ENCODE measurements at regions not wholly inside any gene's neighbourhood (a gene's known extent, or its start where the extent isn't known, plus 50 kb on each side); places are given as distances from the start of the nearest gene placed in this dataset.

DNA sequence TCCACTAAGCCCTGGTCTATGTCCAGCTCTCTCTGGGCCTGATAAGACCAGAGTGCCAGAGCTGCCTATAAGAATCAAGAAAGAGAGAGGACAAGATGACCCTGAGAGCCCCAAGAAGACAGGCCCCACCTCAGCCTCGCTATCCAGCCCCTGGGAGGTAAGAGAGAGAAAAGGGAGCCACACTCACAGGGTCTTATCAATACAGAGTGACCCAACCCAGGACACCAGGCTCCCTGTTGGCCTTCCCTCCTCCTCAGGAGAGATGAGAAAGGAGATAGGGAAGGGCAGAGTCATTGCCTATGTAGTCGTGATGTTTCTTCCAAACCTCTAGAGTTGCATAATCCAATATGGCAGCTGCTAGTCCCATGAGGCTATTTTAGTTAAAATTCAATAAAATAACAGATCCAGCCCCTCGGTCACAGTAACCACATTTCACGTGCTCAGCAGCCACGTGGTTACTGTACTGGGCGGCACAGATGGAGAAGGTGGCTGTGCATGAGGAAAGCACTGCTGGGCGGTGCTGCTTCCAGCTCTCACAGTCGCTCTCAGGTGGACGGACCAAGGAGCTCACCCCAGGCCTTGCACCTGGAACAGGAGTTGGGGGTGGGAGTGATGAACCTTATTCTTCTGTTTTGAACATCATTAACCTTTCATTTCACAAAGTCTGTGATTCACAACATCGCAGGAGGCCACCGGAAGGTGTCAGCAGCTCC is 525.8 kb downstream of the SHQ1 start:
- intact Hi-C loops (cut with DNase I; ENCODE audit: low total_unique reads): no loop called here
- Histone ChIP-seq H3K4me1 (peaks cover 0 to 21% (median 19%) of the 10 kb centered on the region in 4 donors), H3K36me3 (no peaks in the 10 kb centered on the region), H3K27me3 (no peaks in the 10 kb centered on the region), H3K4me3 (no peak overlapping the region), H3K27ac (no peak overlapping the region), H3K9me3 (no peaks in the 10 kb centered on the region)
- TF ChIP-seq, protein P1, sequence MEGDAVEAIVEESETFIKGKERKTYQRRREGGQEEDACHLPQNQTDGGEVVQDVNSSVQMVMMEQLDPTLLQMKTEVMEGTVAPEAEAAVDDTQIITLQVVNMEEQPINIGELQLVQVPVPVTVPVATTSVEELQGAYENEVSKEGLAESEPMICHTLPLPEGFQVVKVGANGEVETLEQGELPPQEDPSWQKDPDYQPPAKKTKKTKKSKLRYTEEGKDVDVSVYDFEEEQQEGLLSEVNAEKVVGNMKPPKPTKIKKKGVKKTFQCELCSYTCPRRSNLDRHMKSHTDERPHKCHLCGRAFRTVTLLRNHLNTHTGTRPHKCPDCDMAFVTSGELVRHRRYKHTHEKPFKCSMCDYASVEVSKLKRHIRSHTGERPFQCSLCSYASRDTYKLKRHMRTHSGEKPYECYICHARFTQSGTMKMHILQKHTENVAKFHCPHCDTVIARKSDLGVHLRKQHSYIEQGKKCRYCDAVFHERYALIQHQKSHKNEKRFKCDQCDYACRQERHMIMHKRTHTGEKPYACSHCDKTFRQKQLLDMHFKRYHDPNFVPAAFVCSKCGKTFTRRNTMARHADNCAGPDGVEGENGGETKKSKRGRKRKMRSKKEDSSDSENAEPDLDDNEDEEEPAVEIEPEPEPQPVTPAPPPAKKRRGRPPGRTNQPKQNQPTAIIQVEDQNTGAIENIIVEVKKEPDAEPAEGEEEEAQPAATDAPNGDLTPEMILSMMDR (IDR thresholded peaks at IDR 0.05): no peak
- DNase-seq: no peak

DNA sequence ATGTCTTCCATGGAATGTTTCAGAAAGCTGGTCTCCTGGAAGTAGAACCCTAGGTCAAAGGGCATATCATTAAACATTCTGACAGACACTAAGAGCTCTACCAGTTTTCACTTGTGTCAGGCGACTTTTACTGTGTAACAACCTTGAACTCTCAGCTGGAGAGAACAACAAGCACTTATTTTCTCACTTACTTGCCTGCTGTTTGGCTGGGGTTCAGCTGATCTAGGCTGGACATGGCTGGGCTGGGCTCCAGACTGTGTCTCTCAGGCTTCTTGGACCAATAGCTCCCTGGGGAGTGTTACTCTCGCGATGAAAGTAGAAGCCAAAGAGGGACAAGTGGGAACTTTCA is 527.3 kb downstream of the SHQ1 start:
- Histone ChIP-seq H3K27me3 (no peaks in the 10 kb centered on the region), H3K27ac (no peak overlapping the region), H3K9me3 (no peaks in the 10 kb centered on the region), H3K4me1 (peaks cover 0 to 29% (median 27%) of the 10 kb centered on the region in 4 donors), H3K36me3 (no peaks in the 10 kb centered on the region), H3K4me3 (no peak overlapping the region)
- TF ChIP-seq, protein P1 (IDR thresholded peaks at IDR 0.05): no peak
- intact Hi-C loops (cut with DNase I; ENCODE audit: low total_unique reads): no loop called here
- DNase-seq: no peak

DNA sequence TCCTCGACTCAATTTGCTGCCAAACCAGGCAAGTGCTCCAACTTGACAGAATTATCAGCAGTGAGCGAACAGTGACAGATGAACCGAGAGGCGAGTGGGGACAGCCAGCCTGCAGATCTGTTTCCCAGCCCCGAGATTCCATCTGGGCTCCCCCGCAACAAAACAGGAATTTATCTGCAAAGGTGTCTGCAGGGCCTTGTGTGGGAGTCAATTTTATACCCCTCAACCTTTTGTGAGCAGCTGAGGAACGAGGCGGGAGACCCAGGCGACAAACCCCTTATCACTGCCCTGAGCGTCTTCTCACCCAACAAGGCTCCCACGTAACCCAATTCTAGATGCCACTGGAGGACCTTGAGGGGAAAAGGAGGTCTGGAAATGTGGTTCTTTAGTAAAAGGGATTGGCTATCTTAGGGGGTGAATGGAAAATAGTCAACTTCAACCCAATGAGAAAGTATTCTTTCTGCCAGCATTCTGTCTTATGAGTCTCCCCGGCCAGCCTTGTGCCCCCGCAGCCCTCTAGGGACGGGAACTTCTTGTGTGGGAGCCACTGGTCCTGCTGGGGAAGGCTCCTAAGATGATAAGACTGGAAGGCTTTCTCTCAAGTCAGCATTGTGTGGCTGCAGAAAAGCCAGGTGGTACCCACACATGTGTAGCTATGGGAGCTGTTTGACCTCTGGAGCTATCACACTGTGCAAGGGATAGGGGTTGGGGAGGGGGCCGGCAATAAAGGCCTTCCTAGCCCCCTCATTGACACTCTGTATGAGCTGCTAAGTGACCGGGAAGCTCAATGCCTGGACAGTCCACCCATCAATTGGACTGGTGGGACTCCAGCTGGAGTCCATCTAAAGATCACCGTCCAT is 527.9 kb downstream of the SHQ1 start:
- H3K4me3 ChIP-seq: no peak overlapping the region
- intact Hi-C loops (cut with DNase I; ENCODE audit: low total_unique reads): no loop called here
- H3K36me3 ChIP-seq: no peaks in the 10 kb centered on the region
- no peak overlapping the region for H3K27ac ChIP-seq
- DNase-seq: no peak
- TF ChIP-seq, protein P1 (IDR thresholded peaks at IDR 0.05): no peak
- peaks cover 0 to 29% (median 27%) of the 10 kb centered on the region in 4 donors for H3K4me1 ChIP-seq
- no peaks in the 10 kb centered on the region for H3K27me3 ChIP-seq
- no peaks in the 10 kb centered on the region for H3K9me3 ChIP-seq

DNA sequence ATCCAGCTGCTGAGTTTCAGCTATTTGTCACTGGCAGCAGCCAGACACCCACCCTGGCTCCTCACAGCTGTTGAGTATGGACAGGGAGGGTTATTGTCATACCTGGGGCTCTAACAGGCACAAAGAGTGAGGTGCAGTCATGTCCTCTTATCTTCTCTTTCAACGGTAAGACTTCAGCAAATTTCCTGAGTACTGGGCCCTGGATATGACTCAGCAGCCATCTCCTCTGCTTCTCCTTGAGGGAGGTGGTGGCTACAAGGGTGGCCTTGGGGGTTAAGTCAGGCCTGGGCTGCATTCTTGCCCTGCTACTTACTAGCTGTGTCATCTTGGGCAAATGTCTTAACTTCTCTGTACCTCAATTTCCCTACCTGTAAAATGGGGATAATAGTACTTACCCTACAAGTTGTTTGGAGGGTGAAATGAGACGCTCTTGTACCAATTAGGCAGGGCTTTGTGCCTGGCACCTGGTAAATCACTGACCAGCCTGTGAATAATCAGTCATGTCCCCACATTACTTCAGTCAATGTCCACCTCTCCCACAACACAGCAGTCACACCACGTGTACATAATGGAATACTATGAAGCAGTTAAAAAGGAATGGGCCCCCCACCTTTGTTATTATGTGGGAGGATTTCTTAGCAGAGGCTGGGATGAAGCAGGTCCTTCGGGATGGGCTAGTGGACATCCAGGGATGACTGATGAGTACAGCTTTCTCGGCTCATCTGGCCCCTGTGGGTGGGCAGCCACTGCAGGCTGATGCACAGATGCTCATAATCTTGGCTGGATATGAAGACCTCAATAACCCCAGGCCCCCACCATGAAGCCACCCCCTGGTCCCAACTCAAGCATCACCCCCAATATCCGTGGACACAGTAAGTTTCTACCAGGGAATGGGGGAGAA is 528.8 kb downstream of the SHQ1 start:
- TF ChIP-seq, protein P1 (IDR thresholded peaks at IDR 0.05): no peak
- no peaks in the 10 kb centered on the region for H3K27me3 ChIP-seq
- no peak overlapping the region for H3K4me3 ChIP-seq
- no peak for DNase-seq
- H3K27ac ChIP-seq: peak overlapping the region in 1 of 2 donors; percentile 19
- no peaks in the 10 kb centered on the region for H3K9me3 ChIP-seq
- no peaks in the 10 kb centered on the region for H3K36me3 ChIP-seq
- intact Hi-C loops (cut with DNase I; ENCODE audit: low total_unique reads): no loop called here
- peaks cover 0 to 29% (median 27%) of the 10 kb centered on the region in 4 donors for H3K4me1 ChIP-seq

DNA sequence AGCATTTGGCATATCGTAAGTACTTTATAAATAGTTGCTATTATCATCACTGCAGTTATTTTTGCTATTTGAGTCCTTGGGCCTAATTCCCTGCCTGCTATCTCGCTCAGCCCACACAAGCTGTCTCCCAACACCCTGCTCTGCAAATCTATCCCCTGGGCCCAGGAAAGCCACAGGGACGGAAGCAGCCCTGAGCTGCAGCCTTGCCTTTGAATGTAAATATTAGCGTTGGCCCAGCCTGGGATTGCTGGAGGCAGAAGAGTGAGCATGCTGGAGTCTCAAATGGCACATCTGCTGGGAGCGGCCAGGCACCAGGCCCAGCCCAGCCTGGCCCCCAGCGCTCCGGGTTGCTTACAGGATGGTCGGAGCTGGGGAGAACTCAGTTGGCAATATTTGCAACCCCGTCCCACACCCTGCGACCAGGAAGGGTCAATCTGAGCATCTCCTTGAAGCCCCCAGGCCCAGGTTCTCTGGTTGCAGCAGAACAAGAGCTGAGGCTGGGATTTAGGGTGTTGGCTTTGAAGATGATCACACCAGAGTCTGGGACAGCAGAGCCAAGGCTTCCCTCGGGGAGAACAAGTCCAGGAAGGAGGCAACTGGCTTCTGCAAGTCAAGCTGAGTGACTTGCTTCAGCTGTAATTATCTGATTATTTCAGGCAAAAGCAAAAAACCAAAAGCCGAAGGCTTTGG is 529.6 kb downstream of the SHQ1 start:
- intact Hi-C loops (cut with DNase I; ENCODE audit: low total_unique reads): no loop called here
- Histone ChIP-seq H3K9me3 (no peaks in the 10 kb centered on the region), H3K27me3 (no peaks in the 10 kb centered on the region), H3K4me3 (no peak overlapping the region), H3K27ac (peak overlapping the region; percentile 2 to 19), H3K36me3 (no peaks in the 10 kb centered on the region), H3K4me1 (peaks cover 0 to 29% (median 27%) of the 10 kb centered on the region in 4 donors)
- no peak for DNase-seq
- TF ChIP-seq, protein P1 (IDR thresholded peaks at IDR 0.05): no peak

Measured in tibial artery (tissue), 4 donors.